Mesothelial cell of epicardium (in vitro differentiated cells): ENCODE measurements at regions not wholly inside any gene's neighbourhood (a gene's known extent, or its start where the extent isn't known, plus 50 kb on each side); places are given as distances from the start of the nearest gene placed in this dataset.

ENCODE experiments used
- DNase-seq, 2 experiments: peaks; one replicate each; pipeline ENCODE4 v3.0.0; 2021; ENCODE audit warnings: low spot score in 2 of 2; ENCODE audit not compliant: unreplicated experiment in 2 of 2
- H3K27ac Mint-ChIP-seq: 2 replicates; pipeline ENCODE4 v1.8.0; 2021; ENCODE audit warnings: mixed read lengths
- H3K27me3 Mint-ChIP-seq: 2 replicates; pipeline ENCODE4 v1.8.0; 2021; ENCODE audit warnings: low read depth, mixed read lengths
- H3K36me3 Mint-ChIP-seq: 2 replicates; pipeline ENCODE4 v1.8.0; 2021; ENCODE audit warnings: mixed read lengths
- H3K4me1 Mint-ChIP-seq: 2 replicates; pipeline ENCODE4 v1.8.0; 2021; ENCODE audit warnings: mixed read lengths
- H3K4me3 Mint-ChIP-seq: 2 replicates; pipeline ENCODE4 v1.8.0; 2021; ENCODE audit warnings: mild to moderate bottlenecking, moderate library complexity, mixed read lengths
- H3K9me3 Mint-ChIP-seq: 2 replicates; pipeline ENCODE4 v1.8.0; 2021; ENCODE audit warnings: mixed read lengths
- CTCF ChIP-seq: fragments of 200-600 bp; sonication (generic); IDR thresholded peaks from one replicate; pipeline ENCODE4 v1.5.0; 2021; ENCODE audit warnings: antibody characterized with exemption; ENCODE audit not compliant: unreplicated experiment

GRCh38 chr4:31613946-31614623 lies 893.9 kb downstream of the PCDH7 start:
- Mint-ChIP-seq H3K27ac (no peak overlapping the region), H3K36me3 (no peaks in the 10 kb centered on the region), H3K4me1 (no peaks in the 10 kb centered on the region), H3K9me3 (peaks cover 8% of the 10 kb centered on the region), H3K27me3 (no peaks in the 10 kb centered on the region), H3K4me3 (no peak overlapping the region)
- no peak for TF ChIP-seq CTCF
- no peak for DNase-seq

- Mint-ChIP-seq H3K9me3 (peaks cover under 1% of the 10 kb centered on the region), H3K27me3 (no peaks in the 10 kb centered on the region), H3K36me3 (no peaks in the 10 kb centered on the region), H3K4me1 (no peaks in the 10 kb centered on the region), H3K4me3 (no peak overlapping the region), H3K27ac (no peak overlapping the region)
- TF ChIP-seq CTCF = no peak
- no peak for DNase-seq
Observed at GRCh38 chr4:31617667-31618066, 897.5 kb downstream of the PCDH7 start.

GRCh38 chr4:31620476-31620875 lies 900.3 kb downstream of the PCDH7 start:
- H3K27me3 Mint-ChIP-seq = no peaks in the 10 kb centered on the region
- H3K4me3 Mint-ChIP-seq = no peak overlapping the region
- DNase-seq = no peak
- no peak for TF ChIP-seq CTCF
- H3K36me3 Mint-ChIP-seq = no peaks in the 10 kb centered on the region
- H3K4me1 Mint-ChIP-seq = peaks cover 10% of the 10 kb centered on the region
- peaks cover 5% of the 10 kb centered on the region for H3K9me3 Mint-ChIP-seq
- no peak overlapping the region for H3K27ac Mint-ChIP-seq

- Mint-ChIP-seq H3K27me3 (no peaks in the 10 kb centered on the region), H3K9me3 (no peaks in the 10 kb centered on the region), H3K4me1 (peaks cover 4% of the 10 kb centered on the region), H3K36me3 (no peaks in the 10 kb centered on the region), H3K27ac (no peak overlapping the region), H3K4me3 (no peak overlapping the region)
- no peak for TF ChIP-seq CTCF
- no peak for DNase-seq
Observed at GRCh38 chr4:31645236-31645635, 925.1 kb downstream of the PCDH7 start.

- no peak for DNase-seq
- Mint-ChIP-seq H3K4me3 (no peak overlapping the region), H3K27me3 (no peaks in the 10 kb centered on the region), H3K4me1 (peaks cover 4% of the 10 kb centered on the region), H3K36me3 (peaks cover 6% of the 10 kb centered on the region), H3K27ac (no peak overlapping the region), H3K9me3 (peaks cover 7% of the 10 kb centered on the region)
- no peak for TF ChIP-seq CTCF
Observed at GRCh38 chr4:31647786-31648185, 927.6 kb downstream of the PCDH7 start.

- peaks cover 4% of the 10 kb centered on the region for H3K4me1 Mint-ChIP-seq
- H3K27ac Mint-ChIP-seq = no peak overlapping the region
- TF ChIP-seq CTCF = no peak
- H3K36me3 Mint-ChIP-seq = peaks cover 7% of the 10 kb centered on the region
- DNase-seq = no peak
- peaks cover 12% of the 10 kb centered on the region for H3K9me3 Mint-ChIP-seq
- H3K27me3 Mint-ChIP-seq = no peaks in the 10 kb centered on the region
- H3K4me3 Mint-ChIP-seq = no peak overlapping the region
Observed at GRCh38 chr4:31649878-31650277, 929.7 kb downstream of the PCDH7 start.
